HEK293 (cell line): ENCODE measurements at regions not wholly inside any gene's neighbourhood (a gene's known extent, or its start where the extent isn't known, plus 50 kb on each side); places are given as distances from the start of the nearest gene placed in this dataset.

Experiments
- REST ChIP-seq: fragments of 450-650 bp; formaldehyde crosslinking; IDR thresholded peaks from 2 replicates; pipeline ENCODE4 v1.5.1; 2016; ENCODE audit warnings: missing biosample characterization, missing genetic modification characterization
- ZFP41 ChIP-seq: fragments of 450-650 bp; formaldehyde crosslinking; IDR thresholded peaks from 2 replicates; pipeline ENCODE4 v1.5.1; 2016; ENCODE audit warnings: missing biosample characterization, missing genetic modification characterization, borderline replicate concordance
- ZNF146 ChIP-seq: fragments of 450-650 bp; formaldehyde crosslinking; IDR thresholded peaks from 2 replicates; pipeline ENCODE4 v1.5.1; 2016; ENCODE audit warnings: missing biosample characterization, missing genetic modification characterization
- ZNF530 ChIP-seq: fragments of 450-650 bp; formaldehyde crosslinking; IDR thresholded peaks from 2 replicates; pipeline ENCODE4 v1.5.1; 2016; ENCODE audit warnings: low read depth, missing biosample characterization, missing genetic modification characterization
- TF ChIP-seq, protein P1 (sequence below): fragments of 450-650 bp; formaldehyde crosslinking; IDR thresholded peaks from 2 replicates; pipeline ENCODE4 v1.5.1; 2016; ENCODE audit warnings: missing biosample characterization, missing genetic modification characterization

GRCh38 chr15:53009093-53009492, 219.0 kb upstream of the ONECUT1 start:
- TF ChIP-seq ZNF530 (tag by site-specific recombination) (no peak), ZFP41 (tag by site-specific recombination) (no peak), ZNF146 (tag by site-specific recombination) (no peak), REST (tag by site-specific recombination) (no peak)
- TF ChIP-seq, protein P1, sequence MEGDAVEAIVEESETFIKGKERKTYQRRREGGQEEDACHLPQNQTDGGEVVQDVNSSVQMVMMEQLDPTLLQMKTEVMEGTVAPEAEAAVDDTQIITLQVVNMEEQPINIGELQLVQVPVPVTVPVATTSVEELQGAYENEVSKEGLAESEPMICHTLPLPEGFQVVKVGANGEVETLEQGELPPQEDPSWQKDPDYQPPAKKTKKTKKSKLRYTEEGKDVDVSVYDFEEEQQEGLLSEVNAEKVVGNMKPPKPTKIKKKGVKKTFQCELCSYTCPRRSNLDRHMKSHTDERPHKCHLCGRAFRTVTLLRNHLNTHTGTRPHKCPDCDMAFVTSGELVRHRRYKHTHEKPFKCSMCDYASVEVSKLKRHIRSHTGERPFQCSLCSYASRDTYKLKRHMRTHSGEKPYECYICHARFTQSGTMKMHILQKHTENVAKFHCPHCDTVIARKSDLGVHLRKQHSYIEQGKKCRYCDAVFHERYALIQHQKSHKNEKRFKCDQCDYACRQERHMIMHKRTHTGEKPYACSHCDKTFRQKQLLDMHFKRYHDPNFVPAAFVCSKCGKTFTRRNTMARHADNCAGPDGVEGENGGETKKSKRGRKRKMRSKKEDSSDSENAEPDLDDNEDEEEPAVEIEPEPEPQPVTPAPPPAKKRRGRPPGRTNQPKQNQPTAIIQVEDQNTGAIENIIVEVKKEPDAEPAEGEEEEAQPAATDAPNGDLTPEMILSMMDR = no peak
